OCI-LY7 (cell line): ENCODE measurements at regions not wholly inside any gene's neighbourhood (a gene's known extent, or its start where the extent isn't known, plus 50 kb on each side); places are given as distances from the start of the nearest gene placed in this dataset.

ENCODE experiments used
- BruUV-seq: library from RNA; stranded (reverse); fragments of 400-500 nt; replicated peaks from 2 replicates; lab custom pipeline; 2021; lab: Mats Ljungman, UMichigan
- CTCF ChIA-PET: fragments of 300-600 bp; sonication (Branson Sonifier 250); formaldehyde crosslinking; loops from one replicate; lab custom pipeline; 2022; ENCODE audit warnings: antibody characterized with exemption; ENCODE audit not compliant: unreplicated experiment; lab: Charles Lee
- POLR2A ChIA-PET: fragments of 300-600 bp; sonication (Branson Sonifier 250); formaldehyde crosslinking; loops from one replicate; lab custom pipeline; 2022; ENCODE audit warnings: antibody characterized with exemption; lab: Charles Lee
- DNase-seq: peaks from one replicate; pipeline ENCODE4 v3.0.0-alpha.2; 2015; ENCODE audit warnings: low spot score
- H2AFZ ChIP-seq: fragments of 200-600 bp; sonication (generic), shearing (Covaris generic); 2 replicates; pipeline ENCODE4 v1.6.1; 2014; ENCODE audit warnings: mild to moderate bottlenecking, antibody characterized with exemption, low read length, moderate library complexity
- H3K27ac ChIP-seq: fragments of 200-600 bp; sonication (generic); 2 replicates; pipeline ENCODE4 v1.5.1; 2014; ENCODE audit warnings: mixed run types, low read depth, mild to moderate bottlenecking, moderate library complexity, low read length, inconsistent platforms; ENCODE audit not compliant: poor library complexity, severe bottlenecking
- H3K36me3 ChIP-seq: fragments of 200-600 bp; sonication (generic); 2 replicates; pipeline ENCODE4 v1.6.1; 2014; ENCODE audit warnings: mild to moderate bottlenecking, antibody characterized with exemption, low read length, moderate library complexity, mixed read lengths; ENCODE audit not compliant: insufficient read depth
- H3K4me1 ChIP-seq: fragments of 200-600 bp; sonication (generic); 2 replicates; pipeline ENCODE4 v1.5.1; 2014; ENCODE audit warnings: mild to moderate bottlenecking, low read length; ENCODE audit not compliant: insufficient read depth, poor library complexity, severe bottlenecking
- H3K4me2 ChIP-seq: fragments of 200-600 bp; sonication (generic); 2 replicates; pipeline ENCODE4 v1.6.1; 2014; ENCODE audit warnings: mild to moderate bottlenecking, low read length
- H3K4me3 ChIP-seq: fragments of 200-600 bp; sonication (generic); 2 replicates; pipeline ENCODE4 v1.5.1; 2014; ENCODE audit warnings: mild to moderate bottlenecking, low read depth, low read length; ENCODE audit not compliant: poor library complexity, severe bottlenecking
- H3K79me2 ChIP-seq: fragments of 200-600 bp; sonication (generic); 2 replicates; pipeline ENCODE4 v1.6.1; 2016; ENCODE audit warnings: low read depth, mild to moderate bottlenecking, low read length, moderate library complexity, mixed read lengths; ENCODE audit not compliant: insufficient read depth
- H3K9me2 ChIP-seq: fragments of 200-600 bp; sonication (generic); 2 replicates; pipeline ENCODE4 v1.6.1; 2016; ENCODE audit warnings: mild to moderate bottlenecking, low read length, mixed read lengths; ENCODE audit not compliant: insufficient read depth
- H3K9me3 ChIP-seq: fragments of 200-600 bp; sonication (generic); 2 replicates; pipeline ENCODE4 v1.6.1; 2014; ENCODE audit warnings: mild to moderate bottlenecking, mixed run types, low read length, mixed read lengths
- H4K20me1 ChIP-seq: fragments of 200-600 bp; sonication (generic); 2 replicates; pipeline ENCODE4 v1.6.1; 2014; ENCODE audit warnings: mild to moderate bottlenecking, antibody characterized with exemption, low read length, moderate library complexity, mixed read lengths; ENCODE audit not compliant: insufficient read depth
- EZH2phosphoT487 ChIP-seq: fragments of 200-600 bp; sonication (generic); IDR thresholded peaks from 2 replicates; pipeline ENCODE4 v1.6.1; 2018; ENCODE audit warnings: low read depth, borderline replicate concordance, mild to moderate bottlenecking, mixed run types, antibody characterized with exemption, low read length, moderate library complexity, mixed read lengths
- intact Hi-C: fragments of 100-400 bp; cut with micrococcal nuclease; formaldehyde crosslinking; loops from one replicate; pipeline ENCODE4 v1.10.0; 2022; ENCODE audit not compliant: unreplicated experiment
- TF ChIP-seq, protein P1 (sequence below): fragments of 200-600 bp; sonication (generic); conservative IDR thresholded peaks from 2 replicates; pipeline ENCODE4 v1.5.1; 2014; ENCODE audit warnings: mild to moderate bottlenecking, antibody characterized with exemption, low read length, moderate library complexity, mixed read lengths

DNA sequence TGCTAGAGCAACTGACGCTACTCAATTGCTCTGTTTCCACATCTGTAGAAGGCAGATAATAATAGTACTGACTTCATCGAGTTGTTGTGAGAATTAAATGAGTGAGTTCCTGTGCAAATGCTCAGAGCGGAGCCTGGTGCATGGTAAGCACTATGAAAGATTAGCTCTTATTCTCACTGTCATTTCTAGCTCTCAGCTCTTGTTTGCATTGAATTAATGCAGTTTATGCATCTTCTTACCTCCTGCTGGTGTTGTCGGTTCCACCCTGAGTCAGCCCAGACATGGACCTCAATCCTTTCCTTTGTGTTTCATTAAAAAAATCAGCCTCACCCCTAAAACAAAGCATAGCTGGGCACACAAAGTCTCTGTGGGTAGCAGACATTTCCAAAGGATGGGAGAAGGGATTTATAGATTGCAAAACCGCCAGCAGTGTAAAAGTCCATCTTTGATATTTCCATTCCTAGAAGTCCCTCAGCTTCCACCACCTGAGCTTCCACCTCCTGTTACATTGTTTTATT lies 254.4 kb upstream of the CSF3R start:
- Histone ChIP-seq H3K4me1 (no peaks in the 10 kb centered on the region), H3K79me2 (no peaks in the 10 kb centered on the region), H4K20me1 (no peaks in the 10 kb centered on the region), H3K4me2 (no peak overlapping the region), H3K36me3 (no peaks in the 10 kb centered on the region), H3K9me3 (0 out of 2 replicates have a peak, but pooled peaks cover 4% of the 10 kb centered on the region), H3K27ac (no peak overlapping the region), H3K4me3 (no peak overlapping the region), H2AFZ (no peak overlapping the region), H3K9me2 (no peaks in the 10 kb centered on the region)
- TF ChIP-seq, protein P1, sequence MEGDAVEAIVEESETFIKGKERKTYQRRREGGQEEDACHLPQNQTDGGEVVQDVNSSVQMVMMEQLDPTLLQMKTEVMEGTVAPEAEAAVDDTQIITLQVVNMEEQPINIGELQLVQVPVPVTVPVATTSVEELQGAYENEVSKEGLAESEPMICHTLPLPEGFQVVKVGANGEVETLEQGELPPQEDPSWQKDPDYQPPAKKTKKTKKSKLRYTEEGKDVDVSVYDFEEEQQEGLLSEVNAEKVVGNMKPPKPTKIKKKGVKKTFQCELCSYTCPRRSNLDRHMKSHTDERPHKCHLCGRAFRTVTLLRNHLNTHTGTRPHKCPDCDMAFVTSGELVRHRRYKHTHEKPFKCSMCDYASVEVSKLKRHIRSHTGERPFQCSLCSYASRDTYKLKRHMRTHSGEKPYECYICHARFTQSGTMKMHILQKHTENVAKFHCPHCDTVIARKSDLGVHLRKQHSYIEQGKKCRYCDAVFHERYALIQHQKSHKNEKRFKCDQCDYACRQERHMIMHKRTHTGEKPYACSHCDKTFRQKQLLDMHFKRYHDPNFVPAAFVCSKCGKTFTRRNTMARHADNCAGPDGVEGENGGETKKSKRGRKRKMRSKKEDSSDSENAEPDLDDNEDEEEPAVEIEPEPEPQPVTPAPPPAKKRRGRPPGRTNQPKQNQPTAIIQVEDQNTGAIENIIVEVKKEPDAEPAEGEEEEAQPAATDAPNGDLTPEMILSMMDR: no peak
- no peak for TF ChIP-seq EZH2phosphoT487
- ChIA-PET POLR2A (no interaction called here), CTCF (no interaction called here)
- intact Hi-C loops: no loop called here
- no peak for DNase-seq
- no TSS peak for BruUV-seq

DNA sequence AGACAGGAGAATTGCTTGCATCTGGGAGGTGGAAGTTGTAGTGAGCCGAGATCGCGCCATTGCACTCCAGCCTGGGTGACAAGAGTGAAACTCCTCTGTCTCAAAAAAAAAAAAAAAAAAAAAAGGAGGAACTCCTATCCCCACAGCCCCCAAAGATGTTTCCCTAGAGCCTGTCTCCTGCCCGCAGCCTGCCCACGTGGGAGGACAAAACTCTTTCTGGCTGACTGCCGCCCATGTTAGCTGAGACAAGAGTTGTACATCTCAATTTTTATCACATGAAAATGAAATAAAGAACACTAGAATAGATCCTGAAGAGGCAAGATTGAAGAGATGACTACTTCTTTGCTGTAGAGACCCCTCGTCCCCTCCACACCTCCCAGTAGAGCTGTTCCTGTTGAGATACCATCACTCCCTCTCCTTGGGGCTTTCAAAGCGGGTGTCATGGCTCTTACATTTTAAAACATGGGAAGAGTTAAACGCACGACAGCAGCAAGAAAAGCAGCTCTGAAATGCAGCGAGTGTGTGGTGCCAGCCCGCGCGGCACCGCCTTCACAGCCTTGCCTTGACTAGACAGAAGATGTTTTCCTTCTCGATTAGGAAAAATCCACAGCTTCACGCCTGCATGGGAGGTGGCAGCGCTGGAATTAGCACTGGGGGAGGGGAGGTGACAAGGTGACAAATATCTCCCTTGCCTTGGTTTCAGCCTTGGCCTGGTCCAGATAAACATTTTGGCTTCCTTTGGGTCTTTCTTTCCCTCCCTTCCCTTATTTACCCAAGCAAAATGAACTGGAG lies 253.4 kb upstream of the CSF3R start:
- H3K27ac ChIP-seq: no peak overlapping the region
- H3K36me3 ChIP-seq: no peaks in the 10 kb centered on the region
- POLR2A ChIA-PET: interaction anchor here (0.7 kb wide), 1 partner anchor 705 kb away, joined by 3 read pairs; no protein-coding TSS in a partner anchor
- H3K4me3 ChIP-seq: no peak overlapping the region
- 0 out of 2 replicates have a peak, but pooled peaks cover 2% of the 10 kb centered on the region for H3K9me3 ChIP-seq
- intact Hi-C loops: no loop called here
- H3K9me2 ChIP-seq: no peaks in the 10 kb centered on the region
- BruUV-seq: no TSS peak
- no peak overlapping the region for H2AFZ ChIP-seq
- no peaks in the 10 kb centered on the region for H3K79me2 ChIP-seq
- H3K4me1 ChIP-seq: no peaks in the 10 kb centered on the region
- TF ChIP-seq, protein P1: no peak
- no peak for TF ChIP-seq EZH2phosphoT487
- CTCF ChIA-PET: no interaction called here
- H4K20me1 ChIP-seq: no peaks in the 10 kb centered on the region
- no peak overlapping the region for H3K4me2 ChIP-seq
- no peak for DNase-seq

DNA sequence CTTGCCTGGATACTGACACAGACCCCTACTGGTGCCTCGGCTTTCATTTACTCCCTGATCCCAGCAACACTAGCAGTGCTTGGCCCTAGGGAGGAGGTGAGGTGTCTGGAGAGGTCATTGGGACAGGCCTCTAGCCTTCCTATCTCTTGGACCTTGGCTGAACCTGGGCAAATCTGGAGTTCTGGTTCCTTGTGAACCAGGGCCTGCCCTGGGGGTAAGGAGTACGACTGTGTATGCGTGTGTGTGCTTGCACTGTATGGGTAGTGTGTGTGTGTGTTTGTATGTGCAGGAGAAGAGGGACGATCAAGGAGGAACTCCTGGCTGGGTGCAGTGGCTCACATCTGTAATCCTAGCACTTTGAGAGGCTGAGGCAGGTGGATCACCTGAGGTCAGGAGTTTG lies 252.7 kb upstream of the CSF3R start:
- Histone ChIP-seq H3K4me2 (no peak overlapping the region), H3K27ac (no peak overlapping the region), H3K79me2 (no peaks in the 10 kb centered on the region), H3K9me2 (no peaks in the 10 kb centered on the region), H3K4me3 (no peak overlapping the region), H2AFZ (no peak overlapping the region), H3K36me3 (no peaks in the 10 kb centered on the region), H3K4me1 (no peaks in the 10 kb centered on the region), H3K9me3 (no peaks in the 10 kb centered on the region), H4K20me1 (no peaks in the 10 kb centered on the region)
- intact Hi-C loops: no loop called here
- ChIA-PET CTCF (no interaction called here), POLR2A (interaction anchor here (0.7 kb wide), 1 partner anchor 704 kb away, joined by 3 read pairs; no protein-coding TSS in a partner anchor)
- DNase-seq: no peak
- TF ChIP-seq EZH2phosphoT487: no peak
- BruUV-seq: no TSS peak
